ENCODE measurements at regions not wholly inside any gene's neighbourhood (a gene's known extent, or its start where the extent isn't known, plus 50 kb on each side); places are given as distances from the start of the nearest gene placed in this dataset.

GRCh38 chr3:157916672-157917071, 189.5 kb downstream of the SHOX2 start:
- no peaks in the 10 kb centered on the region for H3K9me3 ChIP-seq (replicated peaks; ENCODE audit: control insufficient read depth, insufficient read depth, low read depth, low read length)
- no peak overlapping the region for H3K9ac ChIP-seq (ENCODE audit: insufficient read depth in 1 of 2, low read depth in 2 of 2, low read length in 2 of 2)
- TF ChIP-seq CBFA2T2 (conservative IDR thresholded peaks at IDR 0.05) (no peak), E2F3 (CRISPR knock-in tag; IDR thresholded peaks at IDR 0.05) (no peak), PPARD (CRISPR knock-in tag; IDR thresholded peaks at IDR 0.05) (no peak), HNRNPH1 (optimal IDR thresholded peaks at IDR 0.05; ENCODE audit: low read depth, low read length) (no peak), TEAD4 (IDR thresholded peaks at IDR 0.05; ENCODE audit: low read length) (no peak), TEAD4 (CRISPR knock-in tag; IDR thresholded peaks at IDR 0.05; ENCODE audit: borderline replicate concordance) (no peak), ZC3H11A (IDR thresholded peaks at IDR 0.05; ENCODE audit: low read depth, low read length) (no peak), ETS2 (tag; IDR thresholded peaks at IDR 0.05; ENCODE audit: borderline replicate concordance, poor library complexity, severe bottlenecking) (no peak), HDAC6 (IDR thresholded peaks at IDR 0.05; ENCODE audit: low read depth, low read length) (no peak), ZBTB17 (CRISPR knock-in tag; IDR thresholded peaks at IDR 0.05) (no peak), MCM2 (IDR thresholded peaks at IDR 0.05; ENCODE audit: low read depth) (no peak), RAD51 (IDR thresholded peaks at IDR 0.05; ENCODE audit: borderline replicate concordance, low read depth) (no peak), CEBPG (CRISPR knock-in tag; IDR thresholded peaks at IDR 0.05) (no peak), CEBPG (tag; conservative IDR thresholded peaks at IDR 0.05 in 1 of 2, IDR thresholded peaks at IDR 0.05 in 1 of 2) (no peak), ELF2 (CRISPR knock-in tag; IDR thresholded peaks at IDR 0.05) (no peak)
- H2AFZ ChIP-seq (ENCODE audit: low read depth, low read length): no peak overlapping the region
- FAIRE-seq: no peak
- ATAC-seq: no peak
- WGBS (ENCODE audit: insufficient coverage, low coverage, missing lambda C conversion rate): 0% methylated on average over 3 of the region's 3 CpGs
- H3K27ac ChIP-seq (ENCODE audit: extremely low read depth, low read depth, low read length): no peak overlapping the region
- DNase-seq (ENCODE audit: extremely low read depth in 1 of 4, low spot score in 3 of 4): no peak
- H3K36me3 ChIP-seq (ENCODE audit: control insufficient read depth, insufficient read depth, low read length): no peaks in the 10 kb centered on the region
- no peaks in the 10 kb centered on the region for H3K79me2 ChIP-seq (ENCODE audit: control insufficient read depth, insufficient read depth, low read length)
- ChIA-PET CTCF (ENCODE audit: low intra/inter-chr PET ratio) (no interaction called here), POLR2A (no interaction called here)
- no peaks in the 10 kb centered on the region for H3K4me1 ChIP-seq (replicated peaks in 1 of 2; ENCODE audit: control insufficient read depth in 2 of 2, insufficient read depth in 2 of 2, low read length in 2 of 2)
- H3K27me3 ChIP-seq (ENCODE audit: control insufficient read depth in 2 of 2, insufficient read depth in 2 of 2, low read length in 2 of 2): peaks cover 0 to 10% of the 10 kb centered on the region in 2 experiments; a peak in 2 of 5 replicates
- no TSS peak for BruUV-seq (replicated peaks)
- H4K20me1 ChIP-seq (replicated peaks; ENCODE audit: control insufficient read depth, insufficient read depth, low read length): no peaks in the 10 kb centered on the region
- H3K4me2 ChIP-seq (ENCODE audit: insufficient read depth, low read length): no peak overlapping the region
- H3K9me1 ChIP-seq (ENCODE audit: control insufficient read depth, insufficient read depth, low read length): no peaks in the 10 kb centered on the region
- H3K4me3 ChIP-seq: no peak overlapping the region
- intact Hi-C loops (cut with micrococcal nuclease) (no loop called here), in situ Hi-C loops (cut with MboI) (no loop called here)
